ENCODE measurements at regions not wholly inside any gene's neighbourhood (a gene's known extent, or its start where the extent isn't known, plus 50 kb on each side); places are given as distances from the start of the nearest gene placed in this dataset.

GRCh38 chr2:589281-590130, 87.7 kb downstream of the TMEM18 start:
- H3K36me3 ChIP-seq (ENCODE audit: control insufficient read depth in 2 of 2, insufficient read depth in 2 of 2, low read length in 1 of 2), result no peaks in the 10 kb centered on the region
- H3K27me3 ChIP-seq (replicated peaks in 1 of 2; ENCODE audit: control insufficient read depth in 2 of 2, insufficient read depth in 2 of 2, low read length in 1 of 2), result peaks cover 0 to 1% of the 10 kb centered on the region in 2 experiments; a peak in 1 of 4 replicates
- H3K4me2 ChIP-seq (ENCODE audit: control insufficient read depth, insufficient read depth), result no peak overlapping the region
- BruUV-seq (replicated peaks), result no TSS peak
- H3K4me3 ChIP-seq, result no peak overlapping the region
- ChIA-PET CTCF (no interaction called here), POLR2A (no interaction called here), RAD21 (ENCODE audit: unreplicated experiment) (no interaction called here), SMC1A (ENCODE audit: uncharacterized antibody, unreplicated experiment) (no interaction called here)
- WGBS (ENCODE audit: insufficient coverage, insufficient replicate concordance, low lambda C conversion rate, missing lambda C conversion rate), result 57% methylated on average over 10 of the region's 10 CpGs
- peaks cover 10% of the 10 kb centered on the region; the same call in 1 of the 2 replicates for H3K4me1 ChIP-seq (ENCODE audit: control insufficient read depth, insufficient read depth, low read length)
- H3K9ac ChIP-seq (ENCODE audit: control insufficient read depth, insufficient read depth, low read length), result no peak overlapping the region
- no peaks in the 10 kb centered on the region for H3K79me2 ChIP-seq (ENCODE audit: control insufficient read depth, insufficient read depth, low read length)
- H4K20me1 ChIP-seq (ENCODE audit: control insufficient read depth, insufficient read depth), result no peaks in the 10 kb centered on the region
- no peak for ATAC-seq
- intact Hi-C loops (cut with micrococcal nuclease; ENCODE audit: unreplicated experiment), result no loop called here
- in situ Hi-C loops (cut with MboI), result no loop called here
- no peak for DNase-seq (ENCODE audit: low read depth, low spot score)
- TF ChIP-seq CHD4 (IDR thresholded peaks at IDR 0.05) (no peak), ZNF384 (IDR thresholded peaks at IDR 0.05; ENCODE audit: borderline replicate concordance, low read depth, low read length) (no peak), EZH2 (IDR thresholded peaks at IDR 0.05; ENCODE audit: borderline replicate concordance, control insufficient read depth, low read depth, low read length) (no peak), SUZ12 (IDR thresholded peaks at IDR 0.05; ENCODE audit: unreplicated experiment) (no peak), SMARCA5 (IDR thresholded peaks at IDR 0.05) (no peak), RAD21 (IDR thresholded peaks at IDR 0.05; ENCODE audit: insufficient read depth, low read depth, low read length) (no peak), HSF1 (IDR thresholded peaks at IDR 0.05; ENCODE audit: low read depth, low read length) (no peak), IKZF1 (conservative IDR thresholded peaks at IDR 0.05) (no peak), PAX5 (IDR thresholded peaks at IDR 0.05; ENCODE audit: borderline replicate concordance, low read depth, low read length) (no peak), BHLHE40 (IDR thresholded peaks at IDR 0.05; ENCODE audit: borderline replicate concordance in 1 of 2, low read depth in 2 of 2, low read length in 1 of 2) (no peak), ZNF217 (IDR thresholded peaks at IDR 0.05) (no peak), RELB (IDR thresholded peaks at IDR 0.05; ENCODE audit: low read depth) (no peak)
- no peak overlapping the region for H3K27ac ChIP-seq (ENCODE audit: control insufficient read depth, insufficient read depth)
- no peak overlapping the region for H2AFZ ChIP-seq (ENCODE audit: control insufficient read depth, low read depth, low read length)
- no peaks in the 10 kb centered on the region for H3K9me3 ChIP-seq (replicated peaks; ENCODE audit: control insufficient read depth, insufficient read depth, low read length)
- no peak for FAIRE-seq

Measured in GM12878 (cell line).